ENCODE measurements at regions not wholly inside any gene's neighbourhood (a gene's known extent, or its start where the extent isn't known, plus 50 kb on each side); places are given as distances from the start of the nearest gene placed in this dataset.

DNA sequence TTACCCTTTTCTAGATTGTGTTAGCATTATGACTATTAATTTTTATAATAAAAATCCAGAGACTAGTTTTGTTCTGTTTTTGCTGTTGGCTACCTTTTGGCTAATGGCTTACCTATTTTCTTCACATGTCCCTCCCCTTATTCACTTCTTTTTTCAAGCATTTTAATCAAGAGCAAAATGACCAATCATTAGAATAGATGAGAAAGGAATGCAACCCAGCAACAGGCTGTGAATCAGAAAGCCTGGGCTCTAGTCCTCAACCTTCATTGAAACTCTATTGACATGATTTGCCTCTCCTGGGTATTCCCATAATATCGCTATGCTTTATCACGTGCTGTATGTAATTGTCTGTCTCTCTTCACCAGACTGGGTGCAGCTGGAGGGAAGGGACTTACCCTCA is 370.1 kb downstream of the IRS1 start:
- no peak for DNase-seq (ENCODE audit: low read depth)

- no peak for DNase-seq (ENCODE audit: low read depth)
These were observed 371.9 kb downstream of the IRS1 start for GRCh38 chr2:226427538-226428307.

GRCh38 chr2:226426292-226426736 is 373.3 kb downstream of the IRS1 start:
- no peak for DNase-seq (ENCODE audit: low read depth)

DNA sequence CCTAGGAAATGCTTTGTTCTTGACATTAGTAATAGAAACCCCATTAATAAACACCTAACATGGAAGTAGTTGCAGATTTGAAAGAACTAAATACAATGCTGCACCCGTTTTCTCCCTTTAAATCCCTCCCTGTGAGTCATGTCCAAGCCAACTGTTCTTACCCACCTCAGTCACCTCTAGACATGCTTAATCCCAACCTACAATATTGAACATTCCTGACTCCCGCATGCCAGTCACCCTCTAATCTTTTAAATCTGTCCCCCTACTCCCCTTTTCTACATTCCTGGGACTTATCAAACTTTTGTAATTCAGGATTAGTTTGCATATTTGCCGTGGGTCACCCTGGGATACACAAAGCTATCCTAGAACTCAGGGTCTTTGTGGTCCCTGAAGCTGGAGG is 374.6 kb downstream of the IRS1 start:
- DNase-seq (ENCODE audit: low read depth), result no peak

DNA sequence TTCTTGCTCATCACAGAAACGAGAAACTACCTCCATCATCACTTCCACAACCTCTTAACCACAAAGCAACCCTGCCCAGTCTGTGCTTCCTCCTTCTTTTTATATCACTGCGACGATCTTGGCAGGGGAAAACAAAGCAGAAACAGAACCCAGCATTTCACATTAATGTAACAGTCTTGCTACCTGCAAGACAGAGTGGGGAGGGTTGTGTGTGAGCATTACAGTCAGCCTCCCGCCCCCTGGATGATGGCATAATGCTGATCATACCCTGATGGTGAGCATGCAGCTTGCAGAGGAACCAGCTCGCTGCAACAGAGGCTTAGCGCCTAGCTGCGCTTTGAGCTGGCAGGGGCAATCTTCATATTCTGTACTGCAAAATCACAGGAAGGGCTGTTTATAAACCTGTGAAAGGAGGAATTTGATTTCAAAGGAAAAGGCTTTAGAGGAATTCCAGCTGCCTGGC is 376.1 kb downstream of the IRS1 start:
- peak; percentile 1 for DNase-seq (ENCODE audit: low read depth)

DNA sequence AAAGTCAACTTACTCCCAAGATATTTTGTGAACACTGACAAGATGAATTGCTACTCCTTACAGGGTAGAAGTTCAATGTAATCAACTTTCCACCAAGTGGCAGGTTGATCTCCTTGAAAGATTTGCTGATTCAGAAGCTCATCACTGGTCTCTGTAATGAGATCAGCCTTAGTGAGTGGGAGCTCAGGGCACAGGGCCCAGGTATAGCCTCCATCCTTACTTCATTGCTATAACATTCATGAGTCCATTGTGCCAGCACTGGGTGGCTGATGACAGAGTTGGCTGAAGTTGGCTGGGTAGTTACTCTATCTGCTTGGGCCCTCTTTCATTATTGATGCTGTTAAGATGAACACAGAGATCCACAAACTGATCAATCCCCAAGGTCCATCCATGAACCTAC is 379.0 kb downstream of the IRS1 start:
- no peak for DNase-seq (ENCODE audit: low read depth)

GRCh38 chr2:226418521-226418920 is 381.1 kb downstream of the IRS1 start:
- no peak for DNase-seq (ENCODE audit: low read depth)

DNA sequence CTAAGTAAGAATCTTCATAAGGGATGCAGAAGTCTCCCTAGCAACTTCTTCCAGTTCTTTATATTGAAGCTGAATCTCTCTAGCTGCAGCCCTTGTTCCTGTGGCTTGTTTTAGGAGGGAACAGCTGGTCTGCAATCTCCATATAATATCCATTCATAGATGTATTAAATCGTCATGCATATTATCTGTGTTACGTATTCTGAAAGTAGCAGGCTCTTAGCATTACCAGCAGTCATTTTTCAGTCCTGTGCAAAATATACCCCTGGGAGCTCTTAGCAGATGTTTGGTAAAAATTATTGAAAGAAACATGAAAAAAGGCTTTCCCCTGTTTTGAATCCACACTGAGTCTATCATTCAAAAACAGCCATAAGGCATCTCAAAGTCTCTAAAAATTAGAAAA is 385.3 kb downstream of the IRS1 start:
- DNase-seq (ENCODE audit: low read depth), result no peak

GRCh38 chr2:226413498-226414130 is 386.0 kb downstream of the IRS1 start:
- DNase-seq (ENCODE audit: low read depth), result no peak

DNA sequence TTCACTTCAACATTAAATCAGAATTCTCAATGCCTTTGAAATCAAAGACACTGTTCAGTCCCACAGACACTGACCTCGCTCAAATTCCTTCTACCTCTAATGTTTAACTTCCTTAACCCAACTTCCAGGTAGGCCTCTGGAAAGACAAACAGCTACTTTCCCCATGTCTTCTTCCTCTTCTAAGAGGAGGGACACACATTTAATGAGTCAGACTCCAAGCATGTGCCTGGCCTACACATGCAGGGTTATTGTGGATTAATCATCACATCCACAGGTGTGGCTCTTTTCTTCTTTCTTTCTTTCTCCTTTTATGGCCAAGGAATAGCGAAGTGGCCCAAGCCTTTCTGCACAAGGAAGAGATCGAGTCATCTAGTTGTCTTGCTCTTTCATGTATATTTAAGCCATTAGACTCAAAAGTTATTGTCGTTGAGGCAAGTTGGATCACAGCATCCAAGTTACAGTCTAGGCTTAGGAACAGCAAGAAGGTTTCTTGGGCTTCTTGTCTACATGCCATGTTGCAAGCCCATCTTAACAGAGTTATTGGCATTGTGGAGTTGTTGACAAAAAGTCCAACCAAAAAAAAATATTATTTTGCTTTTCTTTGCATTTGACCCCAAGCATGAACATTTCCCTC is 387.8 kb downstream of the IRS1 start:
- DNase-seq (ENCODE audit: low read depth), result no peak

DNA sequence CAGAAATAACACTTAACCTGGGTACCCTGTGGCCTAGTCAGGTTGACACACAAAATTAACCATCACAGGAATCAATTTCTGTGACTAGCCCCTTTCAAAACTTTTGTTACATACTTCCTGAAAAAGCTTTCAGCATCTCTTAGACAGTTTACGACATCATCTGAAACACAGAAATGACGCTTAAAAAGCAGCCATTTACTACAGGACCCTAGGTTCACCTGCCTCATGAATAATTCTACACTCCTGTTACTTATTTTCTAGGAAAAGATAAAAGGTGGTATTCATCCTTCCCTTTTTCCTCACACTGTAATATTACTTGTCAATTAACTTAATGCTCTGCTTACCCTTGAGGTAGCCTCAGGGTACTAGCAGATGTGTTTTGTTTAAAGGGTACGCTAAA is 388.4 kb downstream of the IRS1 start:
- DNase-seq (ENCODE audit: low read depth), result no peak

- no peak for DNase-seq (ENCODE audit: low read depth)
These were observed 389.3 kb downstream of the IRS1 start for GRCh38 chr2:226410247-226410835.

DNA sequence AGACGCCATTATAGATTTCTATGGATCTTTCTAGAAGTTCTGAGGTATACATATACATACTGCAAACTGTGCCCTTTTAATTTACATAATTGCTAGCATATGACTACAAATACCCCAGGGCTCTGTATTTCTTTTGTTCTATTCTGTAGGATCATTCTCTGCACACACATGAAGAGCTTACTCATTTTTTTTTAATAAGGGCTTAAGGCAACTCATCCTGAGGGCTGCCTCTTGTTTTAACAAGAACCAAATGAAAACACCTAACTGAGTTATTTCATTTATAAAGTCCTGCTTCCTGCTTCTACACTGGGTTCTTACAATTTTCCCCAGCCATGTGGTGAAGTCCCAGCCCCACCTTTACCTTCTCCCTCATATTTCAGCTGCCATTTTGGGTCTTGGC is 390.5 kb downstream of the IRS1 start:
- no peak for DNase-seq (ENCODE audit: low read depth)

DNA sequence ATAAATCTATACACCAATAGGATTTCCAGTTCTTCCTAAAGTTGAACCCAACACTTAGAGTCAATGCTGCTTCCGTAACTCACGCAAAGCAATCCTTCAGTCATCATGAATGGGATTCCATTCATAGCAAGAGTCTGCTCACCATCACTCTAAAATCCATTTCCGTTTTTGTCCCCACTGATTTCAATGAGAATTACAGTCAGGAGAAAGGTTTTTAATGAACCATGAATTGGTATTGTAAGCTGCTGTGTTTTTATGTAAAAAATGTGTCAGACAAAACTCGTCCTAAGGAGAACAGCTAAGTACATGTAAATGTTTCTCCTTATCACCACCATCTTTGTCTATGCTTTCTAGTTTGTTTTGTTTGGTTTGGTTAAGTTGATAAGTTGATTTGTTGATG is 391.5 kb downstream of the IRS1 start:
- DNase-seq (ENCODE audit: low read depth), result no peak

DNA sequence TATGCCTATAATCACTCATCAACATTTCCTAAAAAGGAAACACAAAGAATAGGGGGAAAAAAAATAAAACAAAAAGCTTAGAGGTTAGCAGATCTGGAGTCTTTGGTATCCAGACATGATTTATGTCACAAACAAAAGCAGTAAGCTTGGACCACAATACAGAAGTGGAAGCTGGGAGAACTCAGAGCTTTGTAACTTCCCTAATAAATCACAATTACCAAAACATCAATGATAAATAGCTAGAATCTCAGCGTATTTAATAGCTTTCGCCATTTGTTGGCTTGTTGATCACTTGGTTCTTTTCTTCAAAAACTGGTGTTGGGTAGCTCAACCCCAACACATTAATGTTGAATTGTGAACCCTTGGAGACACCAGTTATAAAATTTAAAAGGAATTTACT is 392.5 kb downstream of the IRS1 start:
- DNase-seq (ENCODE audit: low read depth), result no peak

GRCh38 chr2:226405465-226405864 is 394.2 kb downstream of the IRS1 start:
- no peak for DNase-seq (ENCODE audit: low read depth)

GRCh38 chr2:226403369-226403768 is 396.3 kb downstream of the IRS1 start:
- DNase-seq (ENCODE audit: low read depth), result no peak

DNA sequence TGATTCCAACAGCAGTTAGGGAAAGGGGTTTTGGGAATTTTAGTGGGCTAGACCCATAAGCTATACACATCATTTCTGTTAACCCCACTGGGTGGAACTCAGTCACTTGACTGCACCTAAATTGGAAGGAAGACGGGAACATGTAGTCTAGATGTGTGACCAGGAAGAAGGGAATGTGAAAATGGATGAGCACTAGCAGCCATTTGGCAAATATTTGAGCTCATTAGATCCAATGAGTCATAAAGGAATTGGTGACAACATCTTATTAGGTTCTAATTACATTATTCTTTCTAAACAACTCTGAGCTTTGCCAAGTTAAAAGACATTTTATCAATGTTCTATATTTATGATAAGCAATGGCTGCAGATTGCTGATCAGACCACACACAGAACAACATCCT is 400.6 kb downstream of the IRS1 start:
- DNase-seq (ENCODE audit: low read depth), result no peak

- no peak for DNase-seq (ENCODE audit: low read depth)
These were observed 401.0 kb downstream of the IRS1 start for GRCh38 chr2:226398580-226398979.

DNA sequence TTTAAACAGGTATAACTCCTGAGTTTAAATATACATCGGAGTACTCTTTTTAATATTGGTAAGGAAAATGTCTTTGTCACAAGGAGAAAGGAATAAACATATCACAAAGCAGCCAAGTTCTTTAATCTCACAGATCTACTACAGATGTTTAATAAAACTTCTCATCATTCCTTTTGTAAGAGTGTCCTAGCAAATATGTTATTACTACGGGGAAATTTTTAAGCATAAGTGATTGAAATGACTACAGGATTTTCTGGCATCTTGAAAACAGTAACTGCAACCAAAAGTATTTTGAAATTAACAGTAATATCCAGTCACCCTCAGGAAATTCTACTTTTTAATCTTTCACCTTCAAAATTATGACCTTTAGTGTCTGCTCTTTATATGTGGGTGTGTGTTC is 403.1 kb downstream of the IRS1 start:
- no peak for DNase-seq (ENCODE audit: low read depth)

GRCh38 chr2:226387499-226387942 is 412.1 kb downstream of the IRS1 start:
- DNase-seq (ENCODE audit: low read depth), result no peak

GRCh38 chr2:226383461-226383860 is 416.2 kb downstream of the IRS1 start:
- no peak for DNase-seq (ENCODE audit: low read depth)

DNA sequence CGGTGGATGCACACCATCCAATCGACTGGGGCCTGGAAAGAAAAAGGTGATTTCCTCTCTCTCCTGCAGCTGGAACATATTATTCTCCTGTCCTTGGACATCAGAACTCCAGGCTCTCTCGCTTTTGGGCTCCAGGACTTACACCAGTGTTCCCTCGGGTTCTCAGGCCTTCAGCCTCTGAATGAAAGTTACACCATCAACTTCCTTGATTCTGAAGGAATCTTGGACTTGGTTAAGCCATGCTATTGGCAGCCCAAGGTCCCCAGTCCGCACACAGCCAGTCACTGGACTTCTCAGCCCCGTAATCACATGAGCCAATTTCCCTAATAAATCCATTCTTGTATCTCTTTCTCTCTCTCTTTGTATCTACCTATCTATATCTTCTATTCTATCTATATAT is 418.9 kb downstream of the IRS1 start:
- no peak for DNase-seq (ENCODE audit: low read depth)

Data from stimulated activated CD8-positive, alpha-beta memory T cell treated with anti-CD3 and anti-CD28 coated beads, Interleukin-12 subunit alpha, Interleukin-12 subunit beta, amount 100 ng/mL, for 4 hours (primary cell).